ENCODE measurements at regions not wholly inside any gene's neighbourhood (a gene's known extent, or its start where the extent isn't known, plus 50 kb on each side); places are given as distances from the start of the nearest gene placed in this dataset.

DNA sequence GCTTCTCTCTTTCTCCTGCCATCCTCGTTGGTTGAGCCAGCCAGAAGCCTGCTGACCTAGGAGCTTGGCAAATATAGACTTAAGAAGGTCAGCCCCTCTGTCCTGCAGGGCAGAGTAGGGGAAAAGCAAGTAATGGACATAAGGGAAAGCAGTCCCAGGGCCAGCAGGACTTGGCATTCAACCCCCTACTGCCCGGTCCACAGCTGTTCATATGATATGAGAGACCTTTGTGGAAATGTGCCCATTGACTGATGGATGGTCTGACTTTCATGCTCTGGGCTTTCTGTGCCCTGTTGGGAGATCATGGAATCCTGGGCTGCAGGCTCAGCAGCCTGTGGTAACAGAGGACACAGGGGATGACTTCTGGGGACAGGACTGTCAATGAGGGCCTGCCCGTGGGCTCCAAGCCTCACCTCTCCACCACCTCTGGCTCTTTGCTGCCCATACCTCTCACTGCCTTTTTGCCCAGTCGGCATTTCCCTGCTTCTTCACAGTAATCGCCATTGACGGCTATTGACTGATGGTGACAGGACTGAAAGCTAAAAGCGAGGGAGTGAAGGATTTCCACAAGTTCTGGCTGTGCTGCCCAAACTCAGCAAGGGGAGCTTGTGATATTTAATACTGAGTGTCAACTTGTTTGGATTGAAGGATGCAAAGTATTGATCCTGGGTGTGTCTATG lies 60.0 kb upstream of the NMNAT3 start (continued):
- TF ChIP-seq ETV5 (CRISPR knock-in tag; IDR thresholded peaks at IDR 0.05; ENCODE audit: low read depth) (no peak), ILK (tag; IDR thresholded peaks at IDR 0.05; ENCODE audit: borderline replicate concordance, low read depth) (no peak), NR3C1 (CRISPR knock-in tag; IDR thresholded peaks at IDR 0.05) (no peak), ZNF282 (CRISPR knock-in tag; IDR thresholded peaks at IDR 0.05) (no peak), TEAD1 (CRISPR knock-in tag; IDR thresholded peaks at IDR 0.05) (no peak), ZNF133 (CRISPR knock-in tag; IDR thresholded peaks at IDR 0.05) (no peak), KLF16 (IDR thresholded peaks at IDR 0.05) (no peak)

DNA sequence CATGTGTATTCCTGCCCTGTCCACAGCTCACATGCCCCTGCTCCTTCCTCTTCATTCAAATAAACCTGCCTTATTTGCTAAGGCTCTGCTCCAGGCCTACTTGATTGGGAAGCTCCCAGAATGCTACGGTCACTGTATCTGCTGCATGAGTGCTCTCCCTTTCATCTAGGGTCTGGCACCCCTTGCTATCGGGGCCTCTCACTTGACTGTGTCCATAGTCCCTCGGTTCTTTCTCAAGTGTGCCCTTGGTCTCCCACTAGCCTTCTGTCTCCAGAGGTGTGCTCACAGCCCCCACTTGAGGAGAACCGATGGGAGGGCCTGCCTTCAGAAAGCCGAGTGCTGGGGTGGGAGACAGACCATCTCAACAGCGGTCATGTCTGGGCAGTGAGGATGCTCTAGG lies 57.4 kb upstream of the NMNAT3 start:
- Histone ChIP-seq H3K4me2 (ENCODE audit: insufficient read depth, low read length) (no peak overlapping the region), H4K20me1 (replicated peaks; ENCODE audit: control insufficient read depth, insufficient read depth, low read length) (no peaks in the 10 kb centered on the region), H3K9ac (ENCODE audit: insufficient read depth in 1 of 2, low read depth in 2 of 2, low read length in 2 of 2) (no peak overlapping the region), H3K36me3 (ENCODE audit: control insufficient read depth, insufficient read depth, low read length) (no peaks in the 10 kb centered on the region), H3K9me1 (ENCODE audit: control insufficient read depth, insufficient read depth, low read length) (no peaks in the 10 kb centered on the region), H3K27ac (ENCODE audit: extremely low read depth, low read depth, low read length) (no peak overlapping the region), H3K4me3 (no peak overlapping the region), H3K4me1 (replicated peaks in 1 of 2; ENCODE audit: control insufficient read depth in 2 of 2, insufficient read depth in 2 of 2, low read length in 2 of 2) (no peaks in the 10 kb centered on the region), H3K9me3 (replicated peaks; ENCODE audit: control insufficient read depth, insufficient read depth, low read depth, low read length) (no peaks in the 10 kb centered on the region), H3K27me3 (ENCODE audit: control insufficient read depth in 2 of 2, insufficient read depth in 2 of 2, low read length in 2 of 2) (peaks cover 0 to 7% of the 10 kb centered on the region in 2 experiments; a peak in 1 of 5 replicates), H3K79me2 (ENCODE audit: control insufficient read depth, insufficient read depth, low read length) (no peaks in the 10 kb centered on the region), H2AFZ (ENCODE audit: low read depth, low read length) (no peak overlapping the region)
- ATAC-seq (no peak), DNase-seq (ENCODE audit: extremely low read depth in 1 of 4, low spot score in 3 of 4) (no peak), FAIRE-seq (no peak)
- in situ Hi-C loops (cut with MboI): no loop called here
- TF ChIP-seq ZNF384 (IDR thresholded peaks at IDR 0.05; ENCODE audit: low read depth, low read length) (no peak), ZNF76 (CRISPR knock-in tag; IDR thresholded peaks at IDR 0.05; ENCODE audit: borderline replicate concordance) (no peak), ZKSCAN1 (IDR thresholded peaks at IDR 0.05; ENCODE audit: low read depth, low read length) (no peak), MIER1 (IDR thresholded peaks at IDR 0.05; ENCODE audit: low read depth) (no peak), DIDO1 (tag; IDR thresholded peaks at IDR 0.05; ENCODE audit: low read depth) (no peak), SREBF2 (CRISPR knock-in tag; IDR thresholded peaks at IDR 0.05) (no peak), ZFP1 (CRISPR knock-in tag; IDR thresholded peaks at IDR 0.05) (no peak), SMAD4 (CRISPR knock-in tag; conservative IDR thresholded peaks at IDR 0.05) (no peak), GTF2A2 (tag; IDR thresholded peaks at IDR 0.05) (no peak), DACH1 (IDR thresholded peaks at IDR 0.05; ENCODE audit: partially characterized antibody) (no peak)
- 0% methylated on average over 6 of the region's 6 CpGs for WGBS (ENCODE audit: insufficient coverage, low coverage, missing lambda C conversion rate)
- intact Hi-C loops (cut with micrococcal nuclease): no loop called here
- BruUV-seq (replicated peaks): no TSS peak
- ChIA-PET POLR2A (interaction anchor here (1.0 kb wide), 1 partner anchor 11 kb away, joined by 3 read pairs; no protein-coding TSS in a partner anchor), CTCF (ENCODE audit: low intra/inter-chr PET ratio) (no interaction called here)
